ENCODE measurements at regions not wholly inside any gene's neighbourhood (a gene's known extent, or its start where the extent isn't known, plus 50 kb on each side); places are given as distances from the start of the nearest gene placed in this dataset.

GRCh38 chr15:35695003-35695402 lies 149.0 kb upstream of the DPH6 start:
- RAD21 ChIA-PET (ENCODE audit: unreplicated experiment) = no interaction called here
- no TSS peak for BruUV-seq (replicated peaks)
- no peak overlapping the region for H3K27ac ChIP-seq (ENCODE audit: control insufficient read depth, insufficient read depth)
- no peaks in the 10 kb centered on the region for H4K20me1 ChIP-seq (ENCODE audit: control insufficient read depth, insufficient read depth)
- H3K4me1 ChIP-seq (ENCODE audit: control insufficient read depth, insufficient read depth, low read length) = no peaks in the 10 kb centered on the region
- intact Hi-C loops (cut with micrococcal nuclease; ENCODE audit: unreplicated experiment) (no loop called here), in situ Hi-C loops (cut with MboI) (no loop called here)
- H3K36me3 ChIP-seq (ENCODE audit: control insufficient read depth in 2 of 2, insufficient read depth in 2 of 2, low read length in 1 of 2) = no peaks in the 10 kb centered on the region
- POLR2A ChIA-PET = no interaction called here
- H3K27me3 ChIP-seq (replicated peaks in 1 of 2; ENCODE audit: control insufficient read depth in 2 of 2, insufficient read depth in 2 of 2, low read length in 1 of 2) = no peaks in the 10 kb centered on the region
- DNase-seq (ENCODE audit: low read depth, low spot score) = no peak
- 12% methylated on average over 2 of the region's 2 CpGs for WGBS (ENCODE audit: insufficient coverage, insufficient replicate concordance, low lambda C conversion rate, missing lambda C conversion rate)
- H3K9me3 ChIP-seq (replicated peaks; ENCODE audit: control insufficient read depth, insufficient read depth, low read length) = no peaks in the 10 kb centered on the region
- H3K9ac ChIP-seq (ENCODE audit: control insufficient read depth, insufficient read depth, low read length) = no peak overlapping the region
- no peak overlapping the region for H2AFZ ChIP-seq (ENCODE audit: control insufficient read depth, low read depth, low read length)
- H3K79me2 ChIP-seq (ENCODE audit: control insufficient read depth, insufficient read depth, low read length) = no peaks in the 10 kb centered on the region
- ATAC-seq = no peak
- CTCF ChIA-PET = no interaction called here
- FAIRE-seq = no peak
- no peak overlapping the region for H3K4me2 ChIP-seq (ENCODE audit: control insufficient read depth, insufficient read depth)
- H3K4me3 ChIP-seq = no peak overlapping the region
- SMC1A ChIA-PET (ENCODE audit: uncharacterized antibody, unreplicated experiment) = no interaction called here
- TF ChIP-seq ATF3 (IDR thresholded peaks at IDR 0.05; ENCODE audit: borderline replicate concordance, extremely low read depth, low read depth, low read length) (no peak), HDGF (IDR thresholded peaks at IDR 0.05) (no peak), ETV6 (conservative IDR thresholded peaks at IDR 0.05 in 1 of 2, IDR thresholded peaks at IDR 0.05 in 1 of 2; ENCODE audit: borderline replicate concordance in 1 of 2, low read depth in 1 of 2) (no peak), RAD21 (IDR thresholded peaks at IDR 0.05; ENCODE audit: insufficient read depth, low read depth, low read length) (no peak), EZH2 (IDR thresholded peaks at IDR 0.05; ENCODE audit: borderline replicate concordance, control insufficient read depth, low read depth, low read length) (no peak), RCOR1 (conservative IDR thresholded peaks at IDR 0.05; ENCODE audit: low read depth, low read length) (no peak), SUPT20H (IDR thresholded peaks at IDR 0.05; ENCODE audit: borderline replicate concordance, control insufficient read depth, low read depth, low read length) (no peak), HDAC2 (IDR thresholded peaks at IDR 0.05) (no peak), FOXM1 (IDR thresholded peaks at IDR 0.05; ENCODE audit: low read depth, low read length) (no peak), ATF2 (IDR thresholded peaks at IDR 0.05; ENCODE audit: low read length) (no peak), E2F4 (IDR thresholded peaks at IDR 0.05; ENCODE audit: low read depth, low read length) (no peak)

Data from GM12878 (cell line).